Embryonic facial prominence (tissue), 1 donor: ENCODE measurements at regions not wholly inside any gene's neighbourhood (a gene's known extent, or its start where the extent isn't known, plus 50 kb on each side); places are given as distances from the start of the nearest gene placed in this dataset.
A peak's percentile ranks its signal among the peaks of the same experiment; 100 is the strongest.
"Not testable (repeated sequence)": the region's sequence is repeated elsewhere in the genome, so short reads cannot be mapped to it uniquely, and the experiment has no call there.

Experiments used
- DNase-seq: peaks from one replicate; pipeline ENCODE4 v3.0.0-alpha.2; 2016; ENCODE audit errors: extremely low spot score

- DNase-seq, result no peak
Measured at GRCh38 chr14:25699981-25700380, 650.0 kb upstream of the STXBP6 start.

- DNase-seq, result no peak
Measured at GRCh38 chr14:25698111-25698510, 648.2 kb upstream of the STXBP6 start.

- no peak for DNase-seq
Measured at GRCh38 chr14:25696176-25696575, 646.2 kb upstream of the STXBP6 start.

- DNase-seq, result no peak
Measured at GRCh38 chr14:25685004-25685403, 635.1 kb upstream of the STXBP6 start.

GRCh38 chr14:25680934-25681333 lies 631.0 kb upstream of the STXBP6 start:
- DNase-seq, result no peak

GRCh38 chr14:25680511-25680910 lies 630.6 kb upstream of the STXBP6 start:
- DNase-seq, result not testable (repeated sequence)

- no peak for DNase-seq
Measured at GRCh38 chr14:25677111-25677510, 627.2 kb upstream of the STXBP6 start.

- DNase-seq, result no peak
Measured at GRCh38 chr14:25667387-25667786, 617.4 kb upstream of the STXBP6 start.

- DNase-seq, result no peak
Measured at GRCh38 chr14:25666877-25667276, 616.9 kb upstream of the STXBP6 start.

- DNase-seq, result no peak
Measured at GRCh38 chr14:25658988-25659387, 609.0 kb upstream of the STXBP6 start.

GRCh38 chr14:25630447-25630846 lies 580.5 kb upstream of the STXBP6 start:
- no peak for DNase-seq

GRCh38 chr14:25628978-25629377 lies 579.0 kb upstream of the STXBP6 start:
- no peak for DNase-seq

GRCh38 chr14:25628390-25628789 lies 578.4 kb upstream of the STXBP6 start:
- no peak for DNase-seq

GRCh38 chr14:25626986-25627385 lies 577.0 kb upstream of the STXBP6 start:
- DNase-seq, result no peak

GRCh38 chr14:25622763-25623162 lies 572.8 kb upstream of the STXBP6 start:
- DNase-seq, result no peak

GRCh38 chr14:25620515-25620914 lies 570.6 kb upstream of the STXBP6 start:
- DNase-seq, result no peak

GRCh38 chr14:25615174-25615573 lies 565.2 kb upstream of the STXBP6 start:
- no peak for DNase-seq

- DNase-seq, result peak; percentile 14
Measured at GRCh38 chr14:25607192-25607591, 557.2 kb upstream of the STXBP6 start.

- DNase-seq, result no peak
Measured at GRCh38 chr14:25602106-25602505, 552.2 kb upstream of the STXBP6 start.

GRCh38 chr14:25588751-25589150 lies 538.8 kb upstream of the STXBP6 start:
- no peak for DNase-seq

GRCh38 chr14:25574628-25575325 lies 524.8 kb upstream of the STXBP6 start:
- DNase-seq, result no peak

- DNase-seq, result no peak
Measured at GRCh38 chr14:25570483-25570882, 520.5 kb upstream of the STXBP6 start.

- no peak for DNase-seq
Measured at GRCh38 chr14:25557466-25557865, 507.5 kb upstream of the STXBP6 start.

GRCh38 chr14:25552826-25553225 lies 502.9 kb upstream of the STXBP6 start:
- DNase-seq, result no peak
